ENCODE measurements at regions not wholly inside any gene's neighbourhood (a gene's known extent, or its start where the extent isn't known, plus 50 kb on each side); places are given as distances from the start of the nearest gene placed in this dataset.

- Histone ChIP-seq H3K4me3 (no peak overlapping the region), H3K27me3 (no peaks in the 10 kb centered on the region), H3K9me3 (no peaks in the 10 kb centered on the region), H3K4me1 (no peaks in the 10 kb centered on the region), H3K36me3 (no peaks in the 10 kb centered on the region), H3K27ac (no peak overlapping the region)
- TF ChIP-seq EP300 (IDR thresholded peaks at IDR 0.05) (no peak), POLR2A (IDR thresholded peaks at IDR 0.05) (no peak)
- 64 to 75% methylated on average over 5 of the region's 5 CpGs for WGBS, 2 donors
- no peak for DNase-seq (ENCODE audit: low spot score in 2 of 2)
Observed at GRCh38 chr18:40926679-40927078, 1028.4 kb upstream of the PIK3C3 start.

GRCh38 chr18:40925071-40925541 lies 1029.9 kb upstream of the PIK3C3 start:
- Histone ChIP-seq H3K27me3 (no peaks in the 10 kb centered on the region), H3K4me1 (no peaks in the 10 kb centered on the region), H3K4me3 (no peak overlapping the region), H3K9me3 (no peaks in the 10 kb centered on the region), H3K27ac (no peak overlapping the region), H3K36me3 (no peaks in the 10 kb centered on the region)
- no peak for TF ChIP-seq CTCF (IDR thresholded peaks at IDR 0.05)
- DNase-seq (ENCODE audit: low spot score in 2 of 2): no peak
- 85 to 88% methylated on average over 1 of the region's 1 CpG for WGBS, 2 donors

- no peak for TF ChIP-seq POLR2A (IDR thresholded peaks at IDR 0.05)
- Histone ChIP-seq H3K36me3 (no peaks in the 10 kb centered on the region), H3K4me1 (no peaks in the 10 kb centered on the region), H3K4me3 (no peak overlapping the region), H3K27ac (no peak overlapping the region), H3K27me3 (no peaks in the 10 kb centered on the region), H3K9me3 (no peaks in the 10 kb centered on the region)
- 61 to 69% methylated on average over 4 of the region's 4 CpGs for WGBS, 2 donors
- no peak for DNase-seq (ENCODE audit: low spot score in 2 of 2)
Observed at GRCh38 chr18:40921845-40922629, 1033.0 kb upstream of the PIK3C3 start.

GRCh38 chr18:40917056-40917455 lies 1038.0 kb upstream of the PIK3C3 start:
- Histone ChIP-seq H3K4me3 (no peak overlapping the region), H3K27me3 (no peaks in the 10 kb centered on the region), H3K27ac (no peak overlapping the region), H3K9me3 (no peaks in the 10 kb centered on the region), H3K36me3 (no peaks in the 10 kb centered on the region), H3K4me1 (no peaks in the 10 kb centered on the region)
- TF ChIP-seq CTCF (IDR thresholded peaks at IDR 0.05) (no peak), EP300 (IDR thresholded peaks at IDR 0.05) (no peak), POLR2A (IDR thresholded peaks at IDR 0.05) (no peak)
- no peak for DNase-seq (ENCODE audit: low spot score in 2 of 2)

- H3K9me3 ChIP-seq: no peaks in the 10 kb centered on the region
Observed at GRCh38 chr18:40915724-40916123, 1039.3 kb upstream of the PIK3C3 start.

More at GRCh38 chr18:40915724-40916123, 1039.3 kb upstream of the PIK3C3 start:
- H3K27me3 ChIP-seq: no peaks in the 10 kb centered on the region
- no peak for TF ChIP-seq CTCF (IDR thresholded peaks at IDR 0.05)
- no peak for TF ChIP-seq EP300 (IDR thresholded peaks at IDR 0.05)
- no peak for TF ChIP-seq POLR2A (IDR thresholded peaks at IDR 0.05)
- WGBS, 2 donors: 66 to 72% methylated on average over 4 of the region's 4 CpGs
- H3K27ac ChIP-seq: no peak overlapping the region
- no peak overlapping the region for H3K4me3 ChIP-seq
- no peak for DNase-seq (ENCODE audit: low spot score in 2 of 2)
- no peaks in the 10 kb centered on the region for H3K4me1 ChIP-seq
- no peaks in the 10 kb centered on the region for H3K36me3 ChIP-seq
